Activated T-helper 2 cell treated with anti-CD3 and anti-CD28 coated beads, Interferon-gamma antibody, Interleukin-2, Interleukin-4, amounts not matched to agents 10 μg/mL and 5 μg/mL and 100 μg/mL, durations not matched to agents 14 hours and 24 hours and 36 hours (primary cell): ENCODE measurements at regions not wholly inside any gene's neighbourhood (a gene's known extent, or its start where the extent isn't known, plus 50 kb on each side); places are given as distances from the start of the nearest gene placed in this dataset.

ENCODE experiments used
- DNase-seq: peaks from one replicate; pipeline ENCODE4 v3.0.0; 2021; ENCODE audit warnings: low spot score
- H3K27ac Mint-ChIP-seq: one replicate; pipeline ENCODE4 v1.8.0; 2021; ENCODE audit warnings: mixed read lengths
- H3K27me3 Mint-ChIP-seq: one replicate; pipeline ENCODE4 v1.8.0; 2021; ENCODE audit warnings: low read depth, mixed read lengths
- H3K36me3 Mint-ChIP-seq: one replicate; pipeline ENCODE4 v1.8.0; 2021; ENCODE audit warnings: low read depth, mixed read lengths
- H3K4me1 Mint-ChIP-seq: one replicate; pipeline ENCODE4 v1.8.0; 2021; ENCODE audit warnings: low read depth, mixed read lengths
- H3K4me3 Mint-ChIP-seq: one replicate; pipeline ENCODE4 v1.8.0; 2021; ENCODE audit warnings: low read depth, mild to moderate bottlenecking, moderate library complexity, mixed read lengths
- H3K9me3 Mint-ChIP-seq: one replicate; pipeline ENCODE4 v1.8.0; 2021; ENCODE audit warnings: mixed read lengths
- intact Hi-C: fragments of 100-400 bp; cut with micrococcal nuclease; formaldehyde crosslinking; loops from one replicate; pipeline ENCODE4 v1.15.1; 2023

GRCh38 chr12:72777806-72778205, 505.6 kb downstream of the TRHDE start:
- no peak overlapping the region for H3K4me3 Mint-ChIP-seq
- no peaks in the 10 kb centered on the region for H3K36me3 Mint-ChIP-seq
- no peaks in the 10 kb centered on the region for H3K9me3 Mint-ChIP-seq
- no peaks in the 10 kb centered on the region for H3K27me3 Mint-ChIP-seq
- intact Hi-C loops = no loop called here
- no peak for DNase-seq
- H3K4me1 Mint-ChIP-seq = no peaks in the 10 kb centered on the region
- H3K27ac Mint-ChIP-seq = no peak overlapping the region

- H3K4me3 Mint-ChIP-seq = no peak overlapping the region
- H3K36me3 Mint-ChIP-seq = no peaks in the 10 kb centered on the region
- intact Hi-C loops = no loop called here
- H3K9me3 Mint-ChIP-seq = peaks cover 24% of the 10 kb centered on the region
- H3K27me3 Mint-ChIP-seq = no peaks in the 10 kb centered on the region
- H3K4me1 Mint-ChIP-seq = no peaks in the 10 kb centered on the region
- DNase-seq = no peak
- no peak overlapping the region for H3K27ac Mint-ChIP-seq
These were observed 518.1 kb downstream of the TRHDE start for GRCh38 chr12:72790273-72790672.

GRCh38 chr12:72792889-72793288, 520.7 kb downstream of the TRHDE start:
- Mint-ChIP-seq H3K4me1 (no peaks in the 10 kb centered on the region), H3K27ac (no peak overlapping the region), H3K27me3 (no peaks in the 10 kb centered on the region), H3K36me3 (no peaks in the 10 kb centered on the region), H3K9me3 (peaks cover 32% of the 10 kb centered on the region), H3K4me3 (no peak overlapping the region)
- intact Hi-C loops = no loop called here
- no peak for DNase-seq

GRCh38 chr12:72793796-72794195, 521.6 kb downstream of the TRHDE start:
- no peaks in the 10 kb centered on the region for H3K36me3 Mint-ChIP-seq
- H3K27me3 Mint-ChIP-seq = no peaks in the 10 kb centered on the region
- intact Hi-C loops = no loop called here
- no peak for DNase-seq
- H3K27ac Mint-ChIP-seq = no peak overlapping the region
- no peak overlapping the region for H3K4me3 Mint-ChIP-seq
- no peaks in the 10 kb centered on the region for H3K4me1 Mint-ChIP-seq
- peaks cover 32% of the 10 kb centered on the region for H3K9me3 Mint-ChIP-seq

DNA sequence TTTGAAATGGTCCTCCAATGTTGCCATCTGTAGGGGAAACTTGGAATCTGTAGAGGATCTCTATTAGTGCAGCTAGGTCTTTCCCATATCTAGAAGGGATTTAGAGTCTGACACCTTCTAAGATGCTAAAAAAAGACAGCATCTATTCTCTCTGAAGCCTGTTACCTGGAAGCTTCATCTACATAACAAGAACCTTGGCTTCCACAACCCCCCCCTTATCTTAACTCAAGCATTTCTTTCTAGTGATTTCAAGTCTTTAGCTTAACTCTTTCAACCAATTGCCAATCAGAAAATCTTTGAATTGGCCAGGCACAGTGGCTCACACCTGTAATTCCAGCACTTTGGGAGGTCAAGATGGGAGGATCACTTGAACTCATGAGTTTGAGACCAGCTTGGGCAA, 543.3 kb downstream of the TRHDE start:
- H3K27me3 Mint-ChIP-seq = no peaks in the 10 kb centered on the region
- H3K4me1 Mint-ChIP-seq = no peaks in the 10 kb centered on the region
- no peak for DNase-seq
- no peaks in the 10 kb centered on the region for H3K36me3 Mint-ChIP-seq
- H3K9me3 Mint-ChIP-seq = peaks cover 43% of the 10 kb centered on the region
- no peak overlapping the region for H3K27ac Mint-ChIP-seq
- no peak overlapping the region for H3K4me3 Mint-ChIP-seq
- intact Hi-C loops = no loop called here

DNA sequence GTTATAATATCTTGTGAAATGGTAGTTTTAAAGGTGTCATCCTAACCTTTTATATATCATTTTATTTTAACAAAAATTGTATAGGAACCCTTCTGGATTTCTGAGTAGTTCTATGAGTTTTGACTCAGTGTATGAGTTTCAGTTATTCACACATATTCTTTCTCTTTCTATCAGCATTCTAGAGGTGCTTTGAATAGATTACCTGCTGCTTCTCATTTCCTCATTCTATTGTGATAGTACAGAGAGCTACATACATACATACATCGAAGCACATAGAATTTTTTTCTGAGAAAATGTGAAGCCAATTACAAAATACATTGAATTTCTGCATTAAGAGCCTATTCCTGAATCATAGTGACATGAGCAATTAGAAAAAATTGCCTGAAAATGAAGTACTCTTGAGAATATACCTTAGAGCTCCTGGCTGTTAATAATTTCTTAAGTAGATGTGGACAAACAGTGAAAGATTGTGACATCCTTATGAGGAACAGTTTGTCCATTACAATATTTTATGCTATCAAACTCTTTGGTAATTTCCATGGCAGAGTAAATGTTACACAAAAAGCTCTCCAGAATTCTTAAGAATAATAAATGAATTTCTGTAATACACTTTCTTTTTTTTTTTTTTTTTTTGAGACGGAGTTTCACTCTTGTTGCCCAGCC, 556.6 kb downstream of the TRHDE start:
- H3K36me3 Mint-ChIP-seq = no peaks in the 10 kb centered on the region
- DNase-seq = no peak
- peaks cover 21% of the 10 kb centered on the region for H3K9me3 Mint-ChIP-seq
- no peak overlapping the region for H3K27ac Mint-ChIP-seq
- H3K4me1 Mint-ChIP-seq = no peaks in the 10 kb centered on the region
- intact Hi-C loops = no loop called here
- no peaks in the 10 kb centered on the region for H3K27me3 Mint-ChIP-seq
- H3K4me3 Mint-ChIP-seq = no peak overlapping the region

DNA sequence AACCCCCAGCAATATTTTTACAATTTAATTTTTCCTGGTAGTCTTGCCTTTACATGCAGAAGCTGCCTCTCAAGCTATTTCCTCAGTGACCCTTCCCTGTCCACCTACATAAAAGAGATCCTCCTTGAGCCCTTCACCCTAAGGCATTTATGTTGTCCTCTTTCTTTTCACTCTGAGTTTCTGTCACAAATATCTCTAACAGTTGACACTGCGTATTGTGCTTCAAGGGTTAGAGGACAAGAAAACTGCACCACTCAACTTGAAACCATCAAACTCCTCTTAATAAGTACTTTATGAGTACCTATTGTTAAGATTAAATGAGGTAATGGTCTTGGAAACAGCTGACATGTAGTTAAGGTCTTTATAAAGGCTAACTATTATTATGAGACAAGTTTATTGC, 557.7 kb downstream of the TRHDE start:
- no peak for DNase-seq
- intact Hi-C loops = no loop called here
- Mint-ChIP-seq H3K27me3 (no peaks in the 10 kb centered on the region), H3K4me1 (no peaks in the 10 kb centered on the region), H3K9me3 (peaks cover 21% of the 10 kb centered on the region), H3K27ac (no peak overlapping the region), H3K4me3 (no peak overlapping the region), H3K36me3 (no peaks in the 10 kb centered on the region)

DNA sequence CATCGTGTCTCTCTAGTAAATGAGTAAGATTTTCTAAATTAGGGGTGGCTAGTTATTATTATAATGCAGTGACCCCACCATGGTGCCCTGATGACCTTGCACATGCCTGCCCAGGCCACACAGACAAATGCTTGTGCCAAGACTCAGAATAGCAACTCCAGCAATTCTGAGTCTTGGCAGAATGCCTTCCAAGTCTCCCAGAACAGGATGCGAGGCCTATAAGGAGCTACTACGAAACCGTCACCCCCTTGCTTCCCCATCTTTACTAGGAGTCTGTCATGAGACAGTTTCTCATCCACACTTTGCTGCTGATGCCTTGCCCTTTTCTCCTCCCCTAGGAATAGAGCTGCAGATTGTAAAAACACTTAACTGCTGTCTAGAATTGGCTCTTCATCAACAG, 559.9 kb downstream of the TRHDE start:
- DNase-seq = no peak
- H3K27me3 Mint-ChIP-seq = no peaks in the 10 kb centered on the region
- no peak overlapping the region for H3K4me3 Mint-ChIP-seq
- H3K27ac Mint-ChIP-seq = no peak overlapping the region
- H3K4me1 Mint-ChIP-seq = no peaks in the 10 kb centered on the region
- intact Hi-C loops = no loop called here
- no peaks in the 10 kb centered on the region for H3K36me3 Mint-ChIP-seq
- peaks cover 4% of the 10 kb centered on the region for H3K9me3 Mint-ChIP-seq

GRCh38 chr12:72836194-72836593, 564.0 kb downstream of the TRHDE start:
- Mint-ChIP-seq H3K9me3 (peaks cover 14% of the 10 kb centered on the region), H3K36me3 (no peaks in the 10 kb centered on the region), H3K4me3 (no peak overlapping the region), H3K4me1 (no peaks in the 10 kb centered on the region), H3K27me3 (no peaks in the 10 kb centered on the region), H3K27ac (no peak overlapping the region)
- intact Hi-C loops = no loop called here
- no peak for DNase-seq

DNA sequence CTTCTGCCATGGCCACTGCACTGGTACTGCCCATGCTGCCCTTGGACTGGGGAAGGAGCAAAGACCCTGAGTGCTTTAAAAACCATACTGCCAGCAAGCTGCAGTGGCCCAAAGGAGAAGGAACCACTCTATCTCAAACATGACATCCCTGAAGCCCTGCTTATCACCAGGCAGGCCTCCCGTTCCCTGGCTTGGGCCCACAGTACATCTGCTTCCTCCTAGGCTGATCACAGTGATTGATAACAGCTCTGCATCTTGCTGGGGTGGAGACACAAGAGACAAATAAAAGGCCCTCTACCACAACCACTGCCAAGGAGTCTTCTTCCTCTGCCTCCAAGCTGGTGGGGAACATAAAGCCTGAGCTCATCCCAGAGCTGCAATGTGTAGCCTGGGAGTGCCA, 567.5 kb downstream of the TRHDE start:
- Mint-ChIP-seq H3K9me3 (peaks cover 26% of the 10 kb centered on the region), H3K4me1 (no peaks in the 10 kb centered on the region), H3K27me3 (no peaks in the 10 kb centered on the region), H3K27ac (no peak overlapping the region), H3K4me3 (no peak overlapping the region), H3K36me3 (no peaks in the 10 kb centered on the region)
- intact Hi-C loops = no loop called here
- DNase-seq = no peak

GRCh38 chr12:72863671-72864070, 591.5 kb downstream of the TRHDE start:
- intact Hi-C loops = no loop called here
- H3K27ac Mint-ChIP-seq = no peak overlapping the region
- no peaks in the 10 kb centered on the region for H3K4me1 Mint-ChIP-seq
- no peaks in the 10 kb centered on the region for H3K36me3 Mint-ChIP-seq
- DNase-seq = no peak
- H3K4me3 Mint-ChIP-seq = no peak overlapping the region
- H3K9me3 Mint-ChIP-seq = peaks cover 21% of the 10 kb centered on the region
- no peaks in the 10 kb centered on the region for H3K27me3 Mint-ChIP-seq

- Mint-ChIP-seq H3K36me3 (no peaks in the 10 kb centered on the region), H3K27ac (no peak overlapping the region), H3K4me3 (no peak overlapping the region)
These were observed 593.8 kb downstream of the TRHDE start for GRCh38 chr12:72865921-72866320.

DNA sequence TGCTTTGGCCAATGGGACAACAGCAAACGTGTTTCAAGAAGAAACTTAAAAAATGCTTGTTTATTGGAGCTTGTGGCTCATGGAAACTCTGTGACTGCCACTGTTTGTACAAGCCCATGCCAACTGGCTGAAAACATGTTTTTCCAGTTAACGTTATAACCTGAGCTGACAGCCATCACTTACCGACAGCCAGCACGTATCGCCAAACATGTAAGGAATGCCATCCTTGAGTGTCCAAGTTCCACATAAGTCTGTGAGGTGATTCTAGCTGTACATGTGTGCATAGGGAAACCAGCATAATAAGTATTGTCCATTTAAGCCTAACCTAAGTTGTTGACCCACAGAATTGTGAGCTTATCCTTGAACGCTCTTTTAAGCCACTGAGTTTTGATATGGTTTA, 596.9 kb downstream of the TRHDE start:
- Mint-ChIP-seq H3K4me1 (no peaks in the 10 kb centered on the region), H3K4me3 (no peak overlapping the region), H3K9me3 (peaks cover 22% of the 10 kb centered on the region), H3K27me3 (no peaks in the 10 kb centered on the region), H3K36me3 (no peaks in the 10 kb centered on the region), H3K27ac (no peak overlapping the region)
- no peak for DNase-seq
- intact Hi-C loops = no loop called here

More at GRCh38 chr12:72865921-72866320, 593.8 kb downstream of the TRHDE start:
- DNase-seq = no peak
- intact Hi-C loops = no loop called here
- Mint-ChIP-seq H3K4me1 (no peaks in the 10 kb centered on the region), H3K9me3 (peaks cover 21% of the 10 kb centered on the region), H3K27me3 (no peaks in the 10 kb centered on the region)
